Left ventricle myocardium inferior (tissue), 1 donor: ENCODE measurements at regions not wholly inside any gene's neighbourhood (a gene's known extent, or its start where the extent isn't known, plus 50 kb on each side); places are given as distances from the start of the nearest gene placed in this dataset.

ENCODE experiments used
- DNase-seq: peaks from one replicate; pipeline ENCODE4 v3.0.0-alpha.2; 2020
- H3K27ac ChIP-seq: fragments of 200-600 bp; replicated peaks from 2 replicates; pipeline ENCODE4 v1.8.0; 2021
- H3K27me3 ChIP-seq: fragments of 200-600 bp; 2 replicates; pipeline ENCODE4 v1.8.0; 2021; ENCODE audit warnings: low read depth
- H3K36me3 ChIP-seq: fragments of 200-600 bp; 2 replicates; pipeline ENCODE4 v1.8.0; 2021
- H3K4me1 ChIP-seq: fragments of 200-600 bp; 2 replicates; pipeline ENCODE4 v1.8.0; 2021
- H3K4me3 ChIP-seq: fragments of 200-600 bp; 2 replicates; pipeline ENCODE4 v1.8.0; 2021; ENCODE audit warnings: mild to moderate bottlenecking, moderate library complexity
- H3K9me3 ChIP-seq: fragments of 200-600 bp; replicated peaks from 2 replicates; pipeline ENCODE4 v1.8.0; 2021
- CTCF ChIP-seq: fragments of 200-600 bp; IDR thresholded peaks from 2 replicates; pipeline ENCODE4 v1.8.0; 2021; ENCODE audit warnings: antibody characterized with exemption, mild to moderate bottlenecking, borderline replicate concordance
- intact Hi-C: fragments of 100-400 bp; cut with micrococcal nuclease; formaldehyde crosslinking; loops from one replicate; pipeline ENCODE4 v1.11.0; 2022
- donor health status: DM: no; HTN: yes; CAD: no; lungs with severe emphysema.

GRCh38 chr5:40365342-40366330 is 314.1 kb upstream of the PTGER4 start:
- intact Hi-C loops: no loop called here
- Histone ChIP-seq H3K36me3 (no peaks in the 10 kb centered on the region), H3K27ac (no peak overlapping the region), H3K4me1 (no peaks in the 10 kb centered on the region), H3K4me3 (no peak overlapping the region), H3K27me3 (no peaks in the 10 kb centered on the region), H3K9me3 (peaks cover 25% of the 10 kb centered on the region)
- no peak for DNase-seq
- TF ChIP-seq CTCF: no peak

GRCh38 chr5:40364441-40364840 is 315.3 kb upstream of the PTGER4 start:
- DNase-seq: no peak
- H3K9me3 ChIP-seq: peaks cover 16% of the 10 kb centered on the region
- no peak overlapping the region for H3K4me3 ChIP-seq
- TF ChIP-seq CTCF: no peak
- H3K27ac ChIP-seq: no peak overlapping the region
- no peaks in the 10 kb centered on the region for H3K27me3 ChIP-seq
- no peaks in the 10 kb centered on the region for H3K4me1 ChIP-seq
- no peaks in the 10 kb centered on the region for H3K36me3 ChIP-seq
- intact Hi-C loops: no loop called here

- H3K4me3 ChIP-seq: no peak overlapping the region
- no peaks in the 10 kb centered on the region for H3K4me1 ChIP-seq
- peaks cover 16% of the 10 kb centered on the region for H3K9me3 ChIP-seq
- no peak for TF ChIP-seq CTCF
- no peaks in the 10 kb centered on the region for H3K27me3 ChIP-seq
- no peak for DNase-seq
- H3K36me3 ChIP-seq: no peaks in the 10 kb centered on the region
- H3K27ac ChIP-seq: no peak overlapping the region
- intact Hi-C loops: no loop called here
Measured at GRCh38 chr5:40361378-40361777, 318.3 kb upstream of the PTGER4 start.

DNA sequence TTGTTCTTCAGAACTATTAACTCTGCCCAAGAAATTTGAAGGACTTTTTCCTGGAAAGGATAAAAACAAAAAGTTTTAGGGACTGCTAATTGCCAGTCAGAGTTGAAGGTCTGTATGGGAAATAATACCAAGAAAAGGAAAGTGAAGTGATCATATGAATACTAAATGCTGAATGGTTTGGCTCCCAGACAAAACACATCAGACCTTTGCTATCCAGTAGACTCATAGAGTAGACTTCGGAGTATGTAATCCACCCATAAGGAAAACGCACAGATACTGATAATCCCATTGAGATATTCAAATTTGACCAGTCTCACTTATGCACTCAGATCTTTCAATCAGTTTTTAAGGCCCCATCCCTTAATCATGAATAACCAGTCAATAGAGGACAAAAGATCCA is 319.0 kb upstream of the PTGER4 start:
- no peaks in the 10 kb centered on the region for H3K4me1 ChIP-seq
- H3K36me3 ChIP-seq: no peaks in the 10 kb centered on the region
- intact Hi-C loops: no loop called here
- peaks cover 16% of the 10 kb centered on the region for H3K9me3 ChIP-seq
- H3K27me3 ChIP-seq: no peaks in the 10 kb centered on the region
- H3K4me3 ChIP-seq: no peak overlapping the region
- no peak overlapping the region for H3K27ac ChIP-seq
- no peak for TF ChIP-seq CTCF
- DNase-seq: no peak

DNA sequence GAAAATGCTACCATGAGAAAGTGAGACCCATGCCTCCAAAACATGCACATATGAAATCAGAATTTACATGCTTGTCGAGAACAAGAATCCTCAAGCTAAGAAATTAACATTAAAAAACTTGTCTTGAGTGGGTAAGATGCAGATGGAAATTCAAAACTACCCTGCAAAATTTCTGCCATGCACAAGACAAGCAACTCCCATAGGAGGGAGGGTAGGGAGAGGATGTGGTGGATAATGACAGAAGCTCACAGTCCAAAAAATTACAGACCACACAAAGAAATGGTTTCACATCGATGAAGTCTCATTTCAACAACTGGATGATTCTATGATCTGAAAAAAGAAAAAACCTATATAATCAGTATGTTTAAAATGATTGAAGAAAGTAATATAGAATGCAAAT is 319.9 kb upstream of the PTGER4 start:
- Histone ChIP-seq H3K27ac (no peak overlapping the region), H3K36me3 (no peaks in the 10 kb centered on the region), H3K4me3 (no peak overlapping the region), H3K9me3 (peaks cover 16% of the 10 kb centered on the region), H3K27me3 (no peaks in the 10 kb centered on the region), H3K4me1 (no peaks in the 10 kb centered on the region)
- TF ChIP-seq CTCF: no peak
- intact Hi-C loops: no loop called here
- no peak for DNase-seq
